A673 (cell line): ENCODE measurements at regions not wholly inside any gene's neighbourhood (a gene's known extent, or its start where the extent isn't known, plus 50 kb on each side); places are given as distances from the start of the nearest gene placed in this dataset.

Source experiments
- BruUV-seq: library from RNA; stranded (reverse); fragments of 400-500 nt; replicated peaks from 2 replicates; lab custom pipeline; 2021; lab: Mats Ljungman, UMichigan
- CTCF ChIA-PET: fragments of 300-600 bp; sonication (Branson Sonifier 250); formaldehyde crosslinking; loops from one replicate; lab custom pipeline; 2022; ENCODE audit warnings: antibody characterized with exemption; lab: Charles Lee
- POLR2A ChIA-PET: fragments of 300-600 bp; sonication (Branson Sonifier 250); formaldehyde crosslinking; loops from one replicate; lab custom pipeline; 2022; ENCODE audit warnings: antibody characterized with exemption; ENCODE audit not compliant: low non-redundant PET; lab: Charles Lee
- DNase-seq: peaks from one replicate; pipeline ENCODE4 v3.0.0-alpha.2; 2015; ENCODE audit warnings: low spot score
- H3K27ac ChIP-seq: fragments of 200-600 bp; sonication (generic); 2 replicates; pipeline ENCODE4 v1.5.1; 2016; ENCODE audit warnings: mixed run types, low read depth, mild to moderate bottlenecking, mixed read lengths, antibody characterized with exemption, low read length; ENCODE audit not compliant: poor library complexity, severe bottlenecking
- H3K27me3 ChIP-seq: fragments of 200-600 bp; sonication (generic); replicated peaks from 2 replicates; pipeline ENCODE4 v1.6.1; 2017; ENCODE audit warnings: mixed run types, low read depth, mild to moderate bottlenecking, mixed read lengths, antibody characterized with exemption, low read length; ENCODE audit not compliant: insufficient read depth, poor library complexity
- H3K36me3 ChIP-seq: fragments of 200-600 bp; sonication (generic); 2 replicates; pipeline ENCODE4 v1.6.1; 2016; ENCODE audit warnings: mixed run types, mild to moderate bottlenecking, mixed read lengths, antibody characterized with exemption, low read length; ENCODE audit not compliant: insufficient read depth, poor library complexity, severe bottlenecking
- H3K4me1 ChIP-seq: fragments of 200-600 bp; sonication (generic); 2 replicates; pipeline ENCODE4 v1.6.1; 2017; ENCODE audit warnings: mixed run types, mild to moderate bottlenecking, mixed read lengths, antibody characterized with exemption, low read length; ENCODE audit not compliant: insufficient read depth, poor library complexity, severe bottlenecking
- H3K4me3 ChIP-seq: fragments of 200-600 bp; sonication (generic); 2 replicates; pipeline ENCODE4 v1.5.1; 2016; ENCODE audit warnings: low read depth, mixed run types, mild to moderate bottlenecking, mixed read lengths, low read length; ENCODE audit not compliant: poor library complexity, severe bottlenecking
- H3K9me3 ChIP-seq: fragments of 200-600 bp; sonication (generic); 2 replicates; pipeline ENCODE4 v1.6.1; 2016; ENCODE audit warnings: mixed run types, low read depth, mild to moderate bottlenecking, mixed read lengths, antibody characterized with exemption, low read length; ENCODE audit not compliant: poor library complexity, severe bottlenecking
- EZH2 ChIP-seq: fragments of 200-600 bp; sonication (generic); IDR thresholded peaks from 2 replicates; pipeline ENCODE4 v1.6.1; 2017; ENCODE audit warnings: borderline replicate concordance, low read depth, mild to moderate bottlenecking, mixed read lengths, antibody characterized with exemption, low read length; ENCODE audit not compliant: poor library complexity, severe bottlenecking
- intact Hi-C: fragments of 100-400 bp; cut with micrococcal nuclease; formaldehyde crosslinking; loops from one replicate; pipeline ENCODE4 v1.10.0; 2022; ENCODE audit not compliant: unreplicated experiment
- TF ChIP-seq, protein P1 (sequence below): fragments of 300-800, 200-600 bp; sonication (generic); conservative IDR thresholded peaks from 2 replicates; pipeline ENCODE4 v1.5.1; 2017; ENCODE audit warnings: low read depth, mild to moderate bottlenecking, antibody characterized with exemption, low read length, moderate library complexity, mixed read lengths

DNA sequence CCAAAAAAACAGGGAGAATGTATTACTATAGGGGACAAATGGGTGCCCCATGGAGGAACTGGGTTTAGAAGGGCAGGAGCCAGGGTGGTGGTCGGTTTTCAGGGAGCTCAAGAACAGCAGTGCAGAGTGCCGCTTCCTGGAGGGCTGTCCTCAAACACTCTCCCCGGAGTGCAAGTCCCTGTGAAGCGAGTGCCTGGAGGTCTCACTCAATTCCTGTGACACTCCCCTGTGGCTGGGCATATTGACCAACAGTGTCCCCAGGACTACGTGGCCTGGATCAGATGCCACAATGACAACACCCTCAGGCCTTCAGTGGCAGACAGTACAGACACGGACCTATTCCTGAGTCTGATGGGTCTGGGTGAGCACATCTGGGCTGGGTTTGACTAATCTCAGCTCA is 412.1 kb upstream of the IRX2 start:
- H3K27me3 ChIP-seq: no peaks in the 10 kb centered on the region
- H3K27ac ChIP-seq: no peak overlapping the region
- DNase-seq: no peak
- no peaks in the 10 kb centered on the region for H3K4me1 ChIP-seq
- no peaks in the 10 kb centered on the region for H3K36me3 ChIP-seq
- BruUV-seq: no TSS peak
- POLR2A ChIA-PET: no interaction called here
- no peak for TF ChIP-seq EZH2
- TF ChIP-seq, protein P1, sequence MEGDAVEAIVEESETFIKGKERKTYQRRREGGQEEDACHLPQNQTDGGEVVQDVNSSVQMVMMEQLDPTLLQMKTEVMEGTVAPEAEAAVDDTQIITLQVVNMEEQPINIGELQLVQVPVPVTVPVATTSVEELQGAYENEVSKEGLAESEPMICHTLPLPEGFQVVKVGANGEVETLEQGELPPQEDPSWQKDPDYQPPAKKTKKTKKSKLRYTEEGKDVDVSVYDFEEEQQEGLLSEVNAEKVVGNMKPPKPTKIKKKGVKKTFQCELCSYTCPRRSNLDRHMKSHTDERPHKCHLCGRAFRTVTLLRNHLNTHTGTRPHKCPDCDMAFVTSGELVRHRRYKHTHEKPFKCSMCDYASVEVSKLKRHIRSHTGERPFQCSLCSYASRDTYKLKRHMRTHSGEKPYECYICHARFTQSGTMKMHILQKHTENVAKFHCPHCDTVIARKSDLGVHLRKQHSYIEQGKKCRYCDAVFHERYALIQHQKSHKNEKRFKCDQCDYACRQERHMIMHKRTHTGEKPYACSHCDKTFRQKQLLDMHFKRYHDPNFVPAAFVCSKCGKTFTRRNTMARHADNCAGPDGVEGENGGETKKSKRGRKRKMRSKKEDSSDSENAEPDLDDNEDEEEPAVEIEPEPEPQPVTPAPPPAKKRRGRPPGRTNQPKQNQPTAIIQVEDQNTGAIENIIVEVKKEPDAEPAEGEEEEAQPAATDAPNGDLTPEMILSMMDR: no peak
- CTCF ChIA-PET: no interaction called here
- H3K9me3 ChIP-seq: peaks cover 41% of the 10 kb centered on the region
- H3K4me3 ChIP-seq: no peak overlapping the region
- intact Hi-C loops: no loop called here

DNA sequence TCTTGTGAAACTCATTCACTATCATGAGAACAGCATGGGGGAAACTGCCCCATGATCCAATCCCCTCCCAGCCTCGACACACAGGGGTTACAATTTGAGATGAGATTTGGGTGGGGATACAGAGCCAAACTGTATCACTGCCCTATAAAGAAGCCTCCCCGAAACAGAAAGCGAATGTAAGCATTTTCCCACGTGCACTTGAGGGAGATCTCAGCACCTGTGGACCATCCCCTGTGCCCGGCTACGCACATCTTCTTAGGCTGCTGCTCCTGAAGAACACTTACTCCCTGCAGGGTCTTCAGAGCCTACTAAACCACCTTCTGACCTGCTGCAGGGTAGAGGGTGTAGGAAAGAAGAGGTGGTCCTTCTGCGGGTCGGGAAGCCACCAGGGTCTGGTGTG is 410.2 kb upstream of the IRX2 start:
- peaks cover 31% of the 10 kb centered on the region for H3K9me3 ChIP-seq
- no peak for DNase-seq
- H3K4me1 ChIP-seq: no peaks in the 10 kb centered on the region
- CTCF ChIA-PET: no interaction called here
- no peak overlapping the region for H3K4me3 ChIP-seq
- TF ChIP-seq, protein P1: no peak
- TF ChIP-seq EZH2: no peak
- POLR2A ChIA-PET: no interaction called here
- no peaks in the 10 kb centered on the region for H3K27me3 ChIP-seq
- no peak overlapping the region for H3K27ac ChIP-seq
- intact Hi-C loops: no loop called here
- H3K36me3 ChIP-seq: no peaks in the 10 kb centered on the region
- no TSS peak for BruUV-seq

DNA sequence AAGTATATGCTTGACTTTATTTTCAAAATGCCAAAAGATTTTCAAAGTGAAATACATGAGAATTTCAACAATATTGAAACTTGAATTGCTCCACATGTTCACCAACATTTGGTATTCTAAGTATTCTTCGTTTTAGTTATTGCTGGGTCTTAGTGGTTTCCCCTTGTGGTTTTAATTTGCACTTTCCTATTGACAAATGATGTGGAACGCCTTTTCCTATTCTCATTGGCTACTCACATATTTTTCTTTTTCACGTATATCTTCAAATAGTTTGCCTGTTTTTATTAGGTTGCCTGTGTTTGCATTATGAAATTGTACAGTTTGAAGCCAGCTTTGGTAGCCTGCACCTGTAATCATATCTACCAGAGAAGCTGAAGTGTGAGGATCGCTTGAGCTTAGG is 405.7 kb upstream of the IRX2 start:
- BruUV-seq: no TSS peak
- POLR2A ChIA-PET: no interaction called here
- TF ChIP-seq EZH2: no peak
- TF ChIP-seq, protein P1: no peak

More for the DNA sequence above, 405.7 kb upstream of the IRX2 start:
- H3K4me1 ChIP-seq: no peaks in the 10 kb centered on the region
- no peak for DNase-seq
- H3K27me3 ChIP-seq: no peaks in the 10 kb centered on the region
- H3K9me3 ChIP-seq: peaks cover 29% of the 10 kb centered on the region
- intact Hi-C loops: no loop called here
- no peak overlapping the region for H3K27ac ChIP-seq
- H3K36me3 ChIP-seq: no peaks in the 10 kb centered on the region
- CTCF ChIA-PET: no interaction called here
- no peak overlapping the region for H3K4me3 ChIP-seq
